ENCODE measurements at regions not wholly inside any gene's neighbourhood (a gene's known extent, or its start where the extent isn't known, plus 50 kb on each side); places are given as distances from the start of the nearest gene placed in this dataset.

DNA sequence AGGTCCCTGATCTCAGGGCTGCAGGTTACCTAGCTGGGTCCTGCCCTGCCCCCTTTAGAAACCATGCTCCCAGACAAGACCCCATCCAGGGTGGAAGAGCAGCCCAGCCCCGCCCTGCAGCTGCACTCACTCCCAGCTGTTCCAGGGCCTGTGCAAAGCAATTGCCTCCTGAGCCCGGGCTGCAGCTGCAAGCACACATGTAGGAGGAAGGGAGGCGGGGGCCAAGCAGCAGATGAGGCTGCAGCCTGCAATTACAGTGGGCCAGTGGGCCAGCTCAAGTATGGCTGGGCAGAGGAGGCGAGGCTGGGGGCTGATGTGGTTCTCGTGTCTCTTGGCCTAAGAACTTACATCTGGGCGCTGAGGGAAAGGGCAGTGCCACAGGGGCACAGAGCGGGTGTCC, 65.4 kb upstream of the TUBA3E start:
- TF ChIP-seq, protein P1, sequence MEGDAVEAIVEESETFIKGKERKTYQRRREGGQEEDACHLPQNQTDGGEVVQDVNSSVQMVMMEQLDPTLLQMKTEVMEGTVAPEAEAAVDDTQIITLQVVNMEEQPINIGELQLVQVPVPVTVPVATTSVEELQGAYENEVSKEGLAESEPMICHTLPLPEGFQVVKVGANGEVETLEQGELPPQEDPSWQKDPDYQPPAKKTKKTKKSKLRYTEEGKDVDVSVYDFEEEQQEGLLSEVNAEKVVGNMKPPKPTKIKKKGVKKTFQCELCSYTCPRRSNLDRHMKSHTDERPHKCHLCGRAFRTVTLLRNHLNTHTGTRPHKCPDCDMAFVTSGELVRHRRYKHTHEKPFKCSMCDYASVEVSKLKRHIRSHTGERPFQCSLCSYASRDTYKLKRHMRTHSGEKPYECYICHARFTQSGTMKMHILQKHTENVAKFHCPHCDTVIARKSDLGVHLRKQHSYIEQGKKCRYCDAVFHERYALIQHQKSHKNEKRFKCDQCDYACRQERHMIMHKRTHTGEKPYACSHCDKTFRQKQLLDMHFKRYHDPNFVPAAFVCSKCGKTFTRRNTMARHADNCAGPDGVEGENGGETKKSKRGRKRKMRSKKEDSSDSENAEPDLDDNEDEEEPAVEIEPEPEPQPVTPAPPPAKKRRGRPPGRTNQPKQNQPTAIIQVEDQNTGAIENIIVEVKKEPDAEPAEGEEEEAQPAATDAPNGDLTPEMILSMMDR (IDR thresholded peaks at IDR 0.05), result no peak
- no peak for TF ChIP-seq POLR2A (IDR thresholded peaks at IDR 0.05)
